HCT116 (cell line): ENCODE measurements at regions not wholly inside any gene's neighbourhood (a gene's known extent, or its start where the extent isn't known, plus 50 kb on each side); places are given as distances from the start of the nearest gene placed in this dataset.

Source experiments
- ATAC-seq: fragments of 200-7000 bp; cut with Tn5 transposase; 2 replicates; pipeline ENCODE4 v1.9.1; 2020; ENCODE audit warnings: mild to moderate bottlenecking, moderate library complexity
- BruUV-seq: library from RNA; stranded (reverse); fragments of 400-500 nt; replicated peaks from 2 replicates; lab custom pipeline; 2021; lab: Mats Ljungman, UMichigan
- CTCF ChIA-PET: fragments of 300-600 bp; sonication (Branson Sonifier 250); formaldehyde crosslinking; loops from one replicate; lab custom pipeline; 2021; ENCODE audit warnings: antibody characterized with exemption; lab: Charles Lee
- POLR2A ChIA-PET: fragments of 300-600, 350-600 bp; sonication (Branson Sonifier 250); formaldehyde crosslinking; loops from one replicate; lab custom pipeline; 2021; ENCODE audit warnings: antibody characterized with exemption; lab: Charles Lee
- RAD21 ChIA-PET, 2 experiments: fragments of 300-600 bp; sonication (Branson Sonifier 250); formaldehyde crosslinking; loops; one replicate each; lab custom pipeline; 2023; ENCODE audit warnings: low total read pairs in 2 of 2; ENCODE audit not compliant: uncharacterized antibody in 2 of 2, unreplicated experiment in 2 of 2, low non-redundant PET in 1 of 2; lab: Charles Lee
- DNase-seq: peaks from one replicate; pipeline ENCODE4 v3.0.0-alpha.2; 2010; ENCODE audit warnings: low read depth, low spot score
- H2AFZ ChIP-seq: fragments of 200-600 bp; shearing (Covaris generic), sonication (generic); 2 replicates; pipeline ENCODE4 v1.6.1; 2017; ENCODE audit warnings: low read depth, mixed run types, mixed read lengths, antibody characterized with exemption, low read length; ENCODE audit not compliant: poor library complexity, severe bottlenecking
- H3K27ac ChIP-seq: 2 replicates; pipeline ENCODE4 v1.5.1; 2012; ENCODE audit warnings: low read depth, low read length
- H3K27me3 ChIP-seq: fragments of 200-600 bp; sonication (generic); 2 replicates; pipeline ENCODE4 v1.6.1; 2016; ENCODE audit warnings: mixed run types, low read length, mixed read lengths; ENCODE audit not compliant: insufficient read depth
- H3K36me3 ChIP-seq, 2 experiments: fragments of 200-500 bp in 1 of 2; fragments of 200-600 bp in 1 of 2; sonication (Bioruptor generic) in 1 of 2; sonication (generic) in 1 of 2; 2 replicates each; pipeline versions ENCODE4 v1.5.1 to v1.6.1; 2014 to 2016; ENCODE audit warnings: low read length in 2 of 2, inconsistent platforms in 1 of 2, mixed read lengths in 1 of 2, mixed run types in 1 of 2; ENCODE audit not compliant: insufficient read depth in 2 of 2, control insufficient read depth in 1 of 2
- H3K4me1 ChIP-seq, 2 experiments: fragments of 200-600 bp in 1 of 2; sonication (generic) in 1 of 2; 2 replicates each; pipeline versions ENCODE4 v1.5.1 to v1.6.1; 2012 to 2017; ENCODE audit warnings: low read length in 2 of 2, inconsistent platforms in 1 of 2, mild to moderate bottlenecking in 1 of 2, mixed read lengths in 1 of 2, mixed run types in 1 of 2, moderate library complexity in 1 of 2; ENCODE audit not compliant: insufficient read depth in 2 of 2, control insufficient read depth in 1 of 2
- H3K4me2 ChIP-seq: fragments of 200-600 bp; sonication (generic); 2 replicates; pipeline ENCODE4 v1.6.1; 2017; ENCODE audit warnings: mixed run types, low read length, mixed read lengths
- H3K4me3 ChIP-seq, 2 experiments: fragments of 200-600 bp in 1 of 2; sonication (generic) in 1 of 2; replicated peaks in 1 of 2; 2 replicates each; pipeline ENCODE4 v1.5.1; 2011 to 2016; ENCODE audit warnings: low read length in 2 of 2, control low read depth in 1 of 2, low read depth in 1 of 2, mild to moderate bottlenecking in 1 of 2, mixed read lengths in 1 of 2, mixed run types in 1 of 2
- H3K79me2 ChIP-seq: fragments of 200-600 bp; sonication (generic); 2 replicates; pipeline ENCODE4 v1.6.1; 2017; ENCODE audit warnings: mild to moderate bottlenecking, mixed run types, low read length, moderate library complexity, mixed read lengths; ENCODE audit not compliant: insufficient read depth
- H3K9ac ChIP-seq: fragments of 200-600 bp; sonication (generic); 2 replicates; pipeline ENCODE4 v1.6.1; 2016; ENCODE audit warnings: low read length, mixed read lengths
- H3K9me2 ChIP-seq: fragments of 200-600 bp; sonication (generic), shearing (Covaris generic); 2 replicates; pipeline ENCODE4 v1.6.1; 2017; ENCODE audit warnings: mixed run types, mild to moderate bottlenecking, moderate library complexity; ENCODE audit not compliant: insufficient read depth
- H3K9me3 ChIP-seq, 2 experiments: fragments of 200-500 bp in 1 of 2; fragments of 200-600 bp in 1 of 2; sonication (Bioruptor generic) in 1 of 2; sonication (generic) in 1 of 2; 2 replicates each; pipeline ENCODE4 v1.6.1; 2014 to 2017; ENCODE audit warnings: low read length in 2 of 2, mixed read lengths in 2 of 2, inconsistent platforms in 1 of 2, low read depth in 1 of 2, mild to moderate bottlenecking in 1 of 2, mixed run types in 1 of 2, moderate library complexity in 1 of 2; ENCODE audit not compliant: control insufficient read depth in 1 of 2, insufficient read depth in 1 of 2
- H4K20me1 ChIP-seq: fragments of 200-600 bp; sonication (generic), shearing (Covaris generic); 2 replicates; pipeline ENCODE4 v1.6.1; 2017; ENCODE audit warnings: mixed run types, mild to moderate bottlenecking, moderate library complexity; ENCODE audit not compliant: insufficient read depth
- CBX3 ChIP-seq: IDR thresholded peaks from 2 replicates; pipeline ENCODE4 v1.6.1; 2012; ENCODE audit warnings: low read depth
- CEBPB ChIP-seq: IDR thresholded peaks from 2 replicates; pipeline ENCODE4 v1.6.1; 2012; ENCODE audit warnings: low read depth
- EZH2 ChIP-seq: fragments of 200-600 bp; sonication (generic); IDR thresholded peaks from 2 replicates; pipeline ENCODE4 v1.6.1; 2017; ENCODE audit warnings: antibody characterized with exemption, mixed run types
- EZH2phosphoT487 ChIP-seq: fragments of 200-600 bp; IDR thresholded peaks from 2 replicates; pipeline ENCODE4 v1.6.1; 2018; ENCODE audit warnings: antibody characterized with exemption, borderline replicate concordance
- FOSL1 ChIP-seq: IDR thresholded peaks from 2 replicates; pipeline ENCODE4 v1.6.1; 2012; ENCODE audit warnings: low read depth
- JUND ChIP-seq: IDR thresholded peaks from 2 replicates; pipeline ENCODE4 v1.6.1; 2012
- POLR2AphosphoS5 ChIP-seq: IDR thresholded peaks from 2 replicates; pipeline ENCODE4 v1.6.1; 2011; ENCODE audit warnings: mild to moderate bottlenecking, low read depth, low read length, moderate library complexity
- RAD21 ChIP-seq: IDR thresholded peaks from 2 replicates; pipeline ENCODE4 v1.6.1; 2012; ENCODE audit warnings: low read depth, mild to moderate bottlenecking
- SIN3A ChIP-seq: IDR thresholded peaks from 2 replicates; pipeline ENCODE4 v1.6.1; 2012; ENCODE audit warnings: low read depth
- SP1 ChIP-seq: IDR thresholded peaks from 2 replicates; pipeline ENCODE4 v1.6.1; 2012; ENCODE audit warnings: low read depth
- TCF7L2 ChIP-seq: IDR thresholded peaks from 2 replicates; pipeline ENCODE4 v1.7.0; 2011; ENCODE audit warnings: borderline replicate concordance, inconsistent platforms; ENCODE audit not compliant: insufficient read depth, insufficient read length; ENCODE audit errors: extremely low read depth
- YY1 ChIP-seq: IDR thresholded peaks from 2 replicates; pipeline ENCODE4 v1.6.1; 2011; ENCODE audit warnings: low read length, low read depth, moderate library complexity, mild to moderate bottlenecking; ENCODE audit not compliant: insufficient replicate concordance; ENCODE audit errors: extremely low read depth
- ZBTB33 ChIP-seq: IDR thresholded peaks from 2 replicates; pipeline ENCODE4 v1.6.1; 2011; ENCODE audit warnings: mild to moderate bottlenecking, low read length, moderate library complexity; ENCODE audit not compliant: insufficient replicate concordance; ENCODE audit errors: extremely low read depth
- ZFX ChIP-seq: fragments of 450-650 bp; IDR thresholded peaks from 2 replicates; pipeline ENCODE4 v1.6.1; 2017
- intact Hi-C: fragments of 100-400 bp; cut with micrococcal nuclease; formaldehyde crosslinking; loops from 2 replicates; pipeline ENCODE4 v1.10.0; 2022
- TF ChIP-seq, protein P1 (sequence below), 3 experiments: fragments of 200-600 bp in 1 of 3; sonication (generic) in 1 of 3; IDR thresholded peaks in 2 of 3; conservative IDR thresholded peaks in 1 of 3; 2 replicates each; pipeline ENCODE4 v1.5.1; 2012 to 2017; ENCODE audit warnings: low read depth in 2 of 3, low read length in 2 of 3, antibody characterized with exemption in 1 of 3, borderline replicate concordance in 1 of 3, control low read depth in 1 of 3, mild to moderate bottlenecking in 1 of 3, mixed read lengths in 1 of 3, mixed run types in 1 of 3, moderate library complexity in 1 of 3; ENCODE audit not compliant: insufficient read depth in 1 of 3

DNA sequence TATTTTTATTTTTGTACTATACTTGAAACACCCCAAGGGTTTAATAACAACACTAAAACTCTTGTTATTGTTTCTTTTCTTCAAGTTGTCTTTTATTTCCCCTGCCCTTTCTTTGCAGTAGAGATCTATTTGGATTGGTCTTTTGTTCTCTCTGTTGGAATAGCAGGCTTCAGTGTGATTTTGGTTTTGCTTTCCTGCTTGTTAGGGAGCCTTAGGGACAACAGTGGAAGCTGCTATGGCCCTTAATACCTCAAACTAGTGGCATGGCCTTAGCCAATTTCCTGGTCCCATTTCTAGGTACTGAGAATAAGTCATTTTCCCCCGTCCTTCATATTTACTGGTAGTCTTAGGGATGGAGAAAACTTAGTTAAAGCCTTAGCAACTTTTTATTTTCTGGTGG lies 535.4 kb upstream of the NDST4 start:
- H3K27ac ChIP-seq = no peak overlapping the region
- no peak overlapping the region for H3K4me3 ChIP-seq
- no peaks in the 10 kb centered on the region for H3K36me3 ChIP-seq
- no peak for TF ChIP-seq JUND
- no peak for TF ChIP-seq ZBTB33
- no peak for TF ChIP-seq POLR2AphosphoS5
- TF ChIP-seq SP1 = no peak
- TF ChIP-seq, protein P1, sequence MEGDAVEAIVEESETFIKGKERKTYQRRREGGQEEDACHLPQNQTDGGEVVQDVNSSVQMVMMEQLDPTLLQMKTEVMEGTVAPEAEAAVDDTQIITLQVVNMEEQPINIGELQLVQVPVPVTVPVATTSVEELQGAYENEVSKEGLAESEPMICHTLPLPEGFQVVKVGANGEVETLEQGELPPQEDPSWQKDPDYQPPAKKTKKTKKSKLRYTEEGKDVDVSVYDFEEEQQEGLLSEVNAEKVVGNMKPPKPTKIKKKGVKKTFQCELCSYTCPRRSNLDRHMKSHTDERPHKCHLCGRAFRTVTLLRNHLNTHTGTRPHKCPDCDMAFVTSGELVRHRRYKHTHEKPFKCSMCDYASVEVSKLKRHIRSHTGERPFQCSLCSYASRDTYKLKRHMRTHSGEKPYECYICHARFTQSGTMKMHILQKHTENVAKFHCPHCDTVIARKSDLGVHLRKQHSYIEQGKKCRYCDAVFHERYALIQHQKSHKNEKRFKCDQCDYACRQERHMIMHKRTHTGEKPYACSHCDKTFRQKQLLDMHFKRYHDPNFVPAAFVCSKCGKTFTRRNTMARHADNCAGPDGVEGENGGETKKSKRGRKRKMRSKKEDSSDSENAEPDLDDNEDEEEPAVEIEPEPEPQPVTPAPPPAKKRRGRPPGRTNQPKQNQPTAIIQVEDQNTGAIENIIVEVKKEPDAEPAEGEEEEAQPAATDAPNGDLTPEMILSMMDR (IDR thresholded peaks at IDR 0.05 in 2 of 3, conservative IDR thresholded peaks at IDR 0.05 in 1 of 3; ENCODE audit: borderline replicate concordance in 1 of 3, insufficient read depth in 1 of 3, low read depth in 2 of 3, low read length in 2 of 3) = no peak
- no peak for TF ChIP-seq CEBPB
- no peak for TF ChIP-seq FOSL1
- no peak for TF ChIP-seq SIN3A
- no peak for TF ChIP-seq TCF7L2
- no peak for TF ChIP-seq ZFX
- TF ChIP-seq CBX3 = no peak
- TF ChIP-seq RAD21 = no peak
- no peak for TF ChIP-seq YY1
- no peak for TF ChIP-seq EZH2
- TF ChIP-seq EZH2phosphoT487 = no peak
- no peak overlapping the region for H2AFZ ChIP-seq
- no peak overlapping the region for H3K4me2 ChIP-seq
- CTCF ChIA-PET = no interaction called here
- H3K9me2 ChIP-seq = no peaks in the 10 kb centered on the region
- no peaks in the 10 kb centered on the region for H3K79me2 ChIP-seq
- POLR2A ChIA-PET = no interaction called here
- no peaks in the 10 kb centered on the region for H3K4me1 ChIP-seq
- H3K27me3 ChIP-seq = no peaks in the 10 kb centered on the region
- no peaks in the 10 kb centered on the region for H3K9me3 ChIP-seq
- DNase-seq (no peak), ATAC-seq (no peak)
- RAD21 ChIA-PET = no interaction called here
- no peak overlapping the region for H3K9ac ChIP-seq
- BruUV-seq = no TSS peak
- intact Hi-C loops = no loop called here
- H4K20me1 ChIP-seq = no peaks in the 10 kb centered on the region
